HCT116 (cell line): ENCODE measurements at regions not wholly inside any gene's neighbourhood (a gene's known extent, or its start where the extent isn't known, plus 50 kb on each side); places are given as distances from the start of the nearest gene placed in this dataset.

Source experiments
- ATAC-seq: fragments of 200-7000 bp; cut with Tn5 transposase; 2 replicates; pipeline ENCODE4 v1.9.1; 2020; ENCODE audit warnings: mild to moderate bottlenecking, moderate library complexity
- BruUV-seq: library from RNA; stranded (reverse); fragments of 400-500 nt; replicated peaks from 2 replicates; lab custom pipeline; 2021; lab: Mats Ljungman, UMichigan
- CTCF ChIA-PET: fragments of 300-600 bp; sonication (Branson Sonifier 250); formaldehyde crosslinking; loops from one replicate; lab custom pipeline; 2021; ENCODE audit warnings: antibody characterized with exemption; lab: Charles Lee
- POLR2A ChIA-PET: fragments of 300-600, 350-600 bp; sonication (Branson Sonifier 250); formaldehyde crosslinking; loops from one replicate; lab custom pipeline; 2021; ENCODE audit warnings: antibody characterized with exemption; lab: Charles Lee
- RAD21 ChIA-PET, 2 experiments: fragments of 300-600 bp; sonication (Branson Sonifier 250); formaldehyde crosslinking; loops; one replicate each; lab custom pipeline; 2023; ENCODE audit warnings: low total read pairs in 2 of 2; ENCODE audit not compliant: uncharacterized antibody in 2 of 2, unreplicated experiment in 2 of 2, low non-redundant PET in 1 of 2; lab: Charles Lee
- DNase-seq: peaks from one replicate; pipeline ENCODE4 v3.0.0-alpha.2; 2010; ENCODE audit warnings: low read depth, low spot score
- H2AFZ ChIP-seq: fragments of 200-600 bp; shearing (Covaris generic), sonication (generic); 2 replicates; pipeline ENCODE4 v1.6.1; 2017; ENCODE audit warnings: low read depth, mixed run types, mixed read lengths, antibody characterized with exemption, low read length; ENCODE audit not compliant: poor library complexity, severe bottlenecking
- H3K27ac ChIP-seq: 2 replicates; pipeline ENCODE4 v1.5.1; 2012; ENCODE audit warnings: low read depth, low read length
- H3K27me3 ChIP-seq: fragments of 200-600 bp; sonication (generic); 2 replicates; pipeline ENCODE4 v1.6.1; 2016; ENCODE audit warnings: mixed run types, low read length, mixed read lengths; ENCODE audit not compliant: insufficient read depth
- H3K36me3 ChIP-seq, 2 experiments: fragments of 200-500 bp in 1 of 2; fragments of 200-600 bp in 1 of 2; sonication (Bioruptor generic) in 1 of 2; sonication (generic) in 1 of 2; 2 replicates each; pipeline versions ENCODE4 v1.5.1 to v1.6.1; 2014 to 2016; ENCODE audit warnings: low read length in 2 of 2, inconsistent platforms in 1 of 2, mixed read lengths in 1 of 2, mixed run types in 1 of 2; ENCODE audit not compliant: insufficient read depth in 2 of 2, control insufficient read depth in 1 of 2
- H3K4me1 ChIP-seq, 2 experiments: fragments of 200-600 bp in 1 of 2; sonication (generic) in 1 of 2; 2 replicates each; pipeline versions ENCODE4 v1.5.1 to v1.6.1; 2012 to 2017; ENCODE audit warnings: low read length in 2 of 2, inconsistent platforms in 1 of 2, mild to moderate bottlenecking in 1 of 2, mixed read lengths in 1 of 2, mixed run types in 1 of 2, moderate library complexity in 1 of 2; ENCODE audit not compliant: insufficient read depth in 2 of 2, control insufficient read depth in 1 of 2
- H3K4me2 ChIP-seq: fragments of 200-600 bp; sonication (generic); 2 replicates; pipeline ENCODE4 v1.6.1; 2017; ENCODE audit warnings: mixed run types, low read length, mixed read lengths
- H3K4me3 ChIP-seq, 2 experiments: fragments of 200-600 bp in 1 of 2; sonication (generic) in 1 of 2; replicated peaks in 1 of 2; 2 replicates each; pipeline ENCODE4 v1.5.1; 2011 to 2016; ENCODE audit warnings: low read length in 2 of 2, control low read depth in 1 of 2, low read depth in 1 of 2, mild to moderate bottlenecking in 1 of 2, mixed read lengths in 1 of 2, mixed run types in 1 of 2
- H3K79me2 ChIP-seq: fragments of 200-600 bp; sonication (generic); 2 replicates; pipeline ENCODE4 v1.6.1; 2017; ENCODE audit warnings: mild to moderate bottlenecking, mixed run types, low read length, moderate library complexity, mixed read lengths; ENCODE audit not compliant: insufficient read depth
- H3K9ac ChIP-seq: fragments of 200-600 bp; sonication (generic); 2 replicates; pipeline ENCODE4 v1.6.1; 2016; ENCODE audit warnings: low read length, mixed read lengths
- H3K9me2 ChIP-seq: fragments of 200-600 bp; sonication (generic), shearing (Covaris generic); 2 replicates; pipeline ENCODE4 v1.6.1; 2017; ENCODE audit warnings: mixed run types, mild to moderate bottlenecking, moderate library complexity; ENCODE audit not compliant: insufficient read depth
- H3K9me3 ChIP-seq, 2 experiments: fragments of 200-500 bp in 1 of 2; fragments of 200-600 bp in 1 of 2; sonication (Bioruptor generic) in 1 of 2; sonication (generic) in 1 of 2; 2 replicates each; pipeline ENCODE4 v1.6.1; 2014 to 2017; ENCODE audit warnings: low read length in 2 of 2, mixed read lengths in 2 of 2, inconsistent platforms in 1 of 2, low read depth in 1 of 2, mild to moderate bottlenecking in 1 of 2, mixed run types in 1 of 2, moderate library complexity in 1 of 2; ENCODE audit not compliant: control insufficient read depth in 1 of 2, insufficient read depth in 1 of 2
- H4K20me1 ChIP-seq: fragments of 200-600 bp; sonication (generic), shearing (Covaris generic); 2 replicates; pipeline ENCODE4 v1.6.1; 2017; ENCODE audit warnings: mixed run types, mild to moderate bottlenecking, moderate library complexity; ENCODE audit not compliant: insufficient read depth
- ATF3 ChIP-seq: IDR thresholded peaks from 2 replicates; pipeline ENCODE4 v1.6.1; 2012
- CBX3 ChIP-seq: IDR thresholded peaks from 2 replicates; pipeline ENCODE4 v1.6.1; 2012; ENCODE audit warnings: low read depth
- CEBPB ChIP-seq: IDR thresholded peaks from 2 replicates; pipeline ENCODE4 v1.6.1; 2012; ENCODE audit warnings: low read depth
- EGR1 ChIP-seq: IDR thresholded peaks from 2 replicates; pipeline ENCODE4 v1.6.1; 2012; ENCODE audit warnings: low read depth
- ELF1 ChIP-seq: IDR thresholded peaks from 2 replicates; pipeline ENCODE4 v1.6.1; 2012; ENCODE audit warnings: low read depth, borderline replicate concordance
- EZH2 ChIP-seq: fragments of 200-600 bp; sonication (generic); IDR thresholded peaks from 2 replicates; pipeline ENCODE4 v1.6.1; 2017; ENCODE audit warnings: antibody characterized with exemption, mixed run types
- EZH2phosphoT487 ChIP-seq: fragments of 200-600 bp; IDR thresholded peaks from 2 replicates; pipeline ENCODE4 v1.6.1; 2018; ENCODE audit warnings: antibody characterized with exemption, borderline replicate concordance
- FOSL1 ChIP-seq: IDR thresholded peaks from 2 replicates; pipeline ENCODE4 v1.6.1; 2012; ENCODE audit warnings: low read depth
- JUND ChIP-seq: IDR thresholded peaks from 2 replicates; pipeline ENCODE4 v1.6.1; 2012
- MAX ChIP-seq: IDR thresholded peaks from 2 replicates; pipeline ENCODE4 v1.6.1; 2012
- POLR2A ChIP-seq: IDR thresholded peaks from 2 replicates; pipeline ENCODE4 v1.7.0; 2011; ENCODE audit warnings: borderline replicate concordance; ENCODE audit not compliant: insufficient read depth, insufficient read length; ENCODE audit errors: extremely low read depth
- POLR2AphosphoS5 ChIP-seq: IDR thresholded peaks from 2 replicates; pipeline ENCODE4 v1.6.1; 2011; ENCODE audit warnings: mild to moderate bottlenecking, low read depth, low read length, moderate library complexity
- RAD21 ChIP-seq: IDR thresholded peaks from 2 replicates; pipeline ENCODE4 v1.6.1; 2012; ENCODE audit warnings: low read depth, mild to moderate bottlenecking
- SIN3A ChIP-seq: IDR thresholded peaks from 2 replicates; pipeline ENCODE4 v1.6.1; 2012; ENCODE audit warnings: low read depth
- SRF ChIP-seq: IDR thresholded peaks from 2 replicates; pipeline ENCODE4 v1.6.1; 2012; ENCODE audit warnings: low read depth
- TCF7L2 ChIP-seq: IDR thresholded peaks from 2 replicates; pipeline ENCODE4 v1.7.0; 2011; ENCODE audit warnings: borderline replicate concordance, inconsistent platforms; ENCODE audit not compliant: insufficient read depth, insufficient read length; ENCODE audit errors: extremely low read depth
- ZFX ChIP-seq: fragments of 450-650 bp; IDR thresholded peaks from 2 replicates; pipeline ENCODE4 v1.6.1; 2017
- ZNF274 ChIP-seq: fragments of 200-500 bp; sonication (Bioruptor generic); IDR thresholded peaks from 2 replicates; pipeline ENCODE4 v1.6.1; 2014; ENCODE audit warnings: mild to moderate bottlenecking, low read depth, low read length, inconsistent platforms
- intact Hi-C: fragments of 100-400 bp; cut with micrococcal nuclease; formaldehyde crosslinking; loops from 2 replicates; pipeline ENCODE4 v1.10.0; 2022
- TF ChIP-seq, protein P1 (sequence below): IDR thresholded peaks from 2 replicates; pipeline ENCODE4 v1.6.1; 2012; ENCODE audit warnings: low read depth
- TF ChIP-seq, protein P2 (sequence below), 3 experiments: fragments of 200-600 bp in 1 of 3; sonication (generic) in 1 of 3; IDR thresholded peaks in 2 of 3; conservative IDR thresholded peaks in 1 of 3; 2 replicates each; pipeline ENCODE4 v1.5.1; 2012 to 2017; ENCODE audit warnings: low read depth in 2 of 3, low read length in 2 of 3, antibody characterized with exemption in 1 of 3, borderline replicate concordance in 1 of 3, control low read depth in 1 of 3, mild to moderate bottlenecking in 1 of 3, mixed read lengths in 1 of 3, mixed run types in 1 of 3, moderate library complexity in 1 of 3; ENCODE audit not compliant: insufficient read depth in 1 of 3

DNA sequence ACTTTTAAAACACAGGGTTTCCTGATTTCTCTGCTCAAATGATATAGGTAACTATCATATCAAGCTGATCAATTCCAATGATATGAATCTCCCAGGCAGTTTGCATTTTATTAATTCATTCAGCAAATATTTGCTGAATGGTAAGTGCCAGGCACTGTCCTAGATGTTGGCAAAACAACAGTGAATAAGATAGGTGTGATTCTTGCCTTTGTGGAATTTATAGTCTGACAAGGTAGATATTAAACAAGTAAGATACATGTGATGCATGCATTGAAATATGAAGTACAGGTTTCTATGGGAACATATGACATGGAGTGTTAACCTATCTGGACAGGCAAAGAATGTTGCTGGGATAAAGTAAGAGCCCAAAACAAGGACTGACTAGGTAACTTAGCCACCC lies 231.8 kb upstream of the DAB2 start (continued):
- TF ChIP-seq ATF3 = no peak
- no peak for TF ChIP-seq ZFX
- TF ChIP-seq POLR2A = no peak
- TF ChIP-seq FOSL1 = no peak
- TF ChIP-seq SRF = no peak

GRCh38 chr5:39654715-39655114 lies 229.9 kb upstream of the DAB2 start:
- no peak overlapping the region for H3K4me3 ChIP-seq
- ATAC-seq (no peak), DNase-seq (no peak)
- intact Hi-C loops = no loop called here
- TF ChIP-seq POLR2A (no peak), FOSL1 (no peak), JUND (no peak), RAD21 (no peak), EZH2 (no peak), MAX (no peak), ZFX (no peak), ATF3 (no peak), POLR2AphosphoS5 (no peak), CBX3 (no peak), ZNF274 (no peak), SIN3A (no peak), ELF1 (no peak), CEBPB (no peak), TCF7L2 (no peak), EGR1 (no peak), EZH2phosphoT487 (no peak)
- TF ChIP-seq, protein P1, sequence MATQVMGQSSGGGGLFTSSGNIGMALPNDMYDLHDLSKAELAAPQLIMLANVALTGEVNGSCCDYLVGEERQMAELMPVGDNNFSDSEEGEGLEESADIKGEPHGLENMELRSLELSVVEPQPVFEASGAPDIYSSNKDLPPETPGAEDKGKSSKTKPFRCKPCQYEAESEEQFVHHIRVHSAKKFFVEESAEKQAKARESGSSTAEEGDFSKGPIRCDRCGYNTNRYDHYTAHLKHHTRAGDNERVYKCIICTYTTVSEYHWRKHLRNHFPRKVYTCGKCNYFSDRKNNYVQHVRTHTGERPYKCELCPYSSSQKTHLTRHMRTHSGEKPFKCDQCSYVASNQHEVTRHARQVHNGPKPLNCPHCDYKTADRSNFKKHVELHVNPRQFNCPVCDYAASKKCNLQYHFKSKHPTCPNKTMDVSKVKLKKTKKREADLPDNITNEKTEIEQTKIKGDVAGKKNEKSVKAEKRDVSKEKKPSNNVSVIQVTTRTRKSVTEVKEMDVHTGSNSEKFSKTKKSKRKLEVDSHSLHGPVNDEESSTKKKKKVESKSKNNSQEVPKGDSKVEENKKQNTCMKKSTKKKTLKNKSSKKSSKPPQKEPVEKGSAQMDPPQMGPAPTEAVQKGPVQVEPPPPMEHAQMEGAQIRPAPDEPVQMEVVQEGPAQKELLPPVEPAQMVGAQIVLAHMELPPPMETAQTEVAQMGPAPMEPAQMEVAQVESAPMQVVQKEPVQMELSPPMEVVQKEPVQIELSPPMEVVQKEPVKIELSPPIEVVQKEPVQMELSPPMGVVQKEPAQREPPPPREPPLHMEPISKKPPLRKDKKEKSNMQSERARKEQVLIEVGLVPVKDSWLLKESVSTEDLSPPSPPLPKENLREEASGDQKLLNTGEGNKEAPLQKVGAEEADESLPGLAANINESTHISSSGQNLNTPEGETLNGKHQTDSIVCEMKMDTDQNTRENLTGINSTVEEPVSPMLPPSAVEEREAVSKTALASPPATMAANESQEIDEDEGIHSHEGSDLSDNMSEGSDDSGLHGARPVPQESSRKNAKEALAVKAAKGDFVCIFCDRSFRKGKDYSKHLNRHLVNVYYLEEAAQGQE = no peak
- TF ChIP-seq, protein P2, sequence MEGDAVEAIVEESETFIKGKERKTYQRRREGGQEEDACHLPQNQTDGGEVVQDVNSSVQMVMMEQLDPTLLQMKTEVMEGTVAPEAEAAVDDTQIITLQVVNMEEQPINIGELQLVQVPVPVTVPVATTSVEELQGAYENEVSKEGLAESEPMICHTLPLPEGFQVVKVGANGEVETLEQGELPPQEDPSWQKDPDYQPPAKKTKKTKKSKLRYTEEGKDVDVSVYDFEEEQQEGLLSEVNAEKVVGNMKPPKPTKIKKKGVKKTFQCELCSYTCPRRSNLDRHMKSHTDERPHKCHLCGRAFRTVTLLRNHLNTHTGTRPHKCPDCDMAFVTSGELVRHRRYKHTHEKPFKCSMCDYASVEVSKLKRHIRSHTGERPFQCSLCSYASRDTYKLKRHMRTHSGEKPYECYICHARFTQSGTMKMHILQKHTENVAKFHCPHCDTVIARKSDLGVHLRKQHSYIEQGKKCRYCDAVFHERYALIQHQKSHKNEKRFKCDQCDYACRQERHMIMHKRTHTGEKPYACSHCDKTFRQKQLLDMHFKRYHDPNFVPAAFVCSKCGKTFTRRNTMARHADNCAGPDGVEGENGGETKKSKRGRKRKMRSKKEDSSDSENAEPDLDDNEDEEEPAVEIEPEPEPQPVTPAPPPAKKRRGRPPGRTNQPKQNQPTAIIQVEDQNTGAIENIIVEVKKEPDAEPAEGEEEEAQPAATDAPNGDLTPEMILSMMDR (IDR thresholded peaks at IDR 0.05 in 2 of 3, conservative IDR thresholded peaks at IDR 0.05 in 1 of 3; ENCODE audit: borderline replicate concordance in 1 of 3, insufficient read depth in 1 of 3, low read depth in 2 of 3, low read length in 2 of 3) = no peak
- no peaks in the 10 kb centered on the region; the same call in 1 of the 2 replicates for H3K9me2 ChIP-seq
- H4K20me1 ChIP-seq = no peaks in the 10 kb centered on the region
- H3K27ac ChIP-seq = no peak overlapping the region
- H2AFZ ChIP-seq = no peak overlapping the region
- H3K4me1 ChIP-seq = peaks cover 0 to 5% of the 10 kb centered on the region in 2 experiments; a peak in 1 of 4 replicates
- no peaks in the 10 kb centered on the region for H3K27me3 ChIP-seq
- BruUV-seq = no TSS peak
- no peak overlapping the region for H3K9ac ChIP-seq
- H3K9me3 ChIP-seq = no peaks in the 10 kb centered on the region
- no peaks in the 10 kb centered on the region for H3K36me3 ChIP-seq
- no peaks in the 10 kb centered on the region for H3K79me2 ChIP-seq
- ChIA-PET RAD21 (no interaction called here), POLR2A (interaction anchor here (0.5 kb wide), 1 partner anchor 63 kb away, joined by 3 read pairs; no protein-coding TSS in a partner anchor), CTCF (no interaction called here)
- H3K4me2 ChIP-seq = no peak overlapping the region
